ENCODE measurements at regions not wholly inside any gene's neighbourhood (a gene's known extent, or its start where the extent isn't known, plus 50 kb on each side); places are given as distances from the start of the nearest gene placed in this dataset.

- intact Hi-C loops (cut with DNase I) = no loop called here
- DNase-seq (ENCODE audit: low spot score) = no peak
These were observed 196.8 kb upstream of the NRSN1 start for GRCh38 chr6:23929201-23929600.

- intact Hi-C loops (cut with DNase I) = no loop called here
- DNase-seq (ENCODE audit: low spot score) = no peak
These were observed 185.5 kb upstream of the NRSN1 start for GRCh38 chr6:23940466-23940865.

DNA sequence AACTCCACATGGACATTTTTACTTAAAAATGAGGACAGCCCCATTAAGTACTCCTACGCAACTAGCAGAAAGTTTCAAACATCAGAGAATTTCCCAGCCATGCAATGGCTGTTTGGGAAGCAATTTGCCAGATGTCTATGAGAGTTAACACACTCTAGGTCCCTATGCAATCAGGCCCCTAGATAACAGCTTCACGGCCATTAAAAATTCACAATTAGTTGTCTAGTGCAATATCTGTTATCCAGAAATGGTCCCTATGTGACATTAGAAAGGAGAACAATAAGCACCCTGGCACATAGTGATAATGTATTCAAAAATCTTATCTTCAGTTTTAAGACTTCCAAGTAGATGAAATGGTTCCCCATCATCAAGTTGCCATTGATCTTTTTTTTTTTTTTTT is 174.3 kb upstream of the NRSN1 start:
- DNase-seq (ENCODE audit: low spot score) = no peak
- intact Hi-C loops (cut with DNase I) = no loop called here

DNA sequence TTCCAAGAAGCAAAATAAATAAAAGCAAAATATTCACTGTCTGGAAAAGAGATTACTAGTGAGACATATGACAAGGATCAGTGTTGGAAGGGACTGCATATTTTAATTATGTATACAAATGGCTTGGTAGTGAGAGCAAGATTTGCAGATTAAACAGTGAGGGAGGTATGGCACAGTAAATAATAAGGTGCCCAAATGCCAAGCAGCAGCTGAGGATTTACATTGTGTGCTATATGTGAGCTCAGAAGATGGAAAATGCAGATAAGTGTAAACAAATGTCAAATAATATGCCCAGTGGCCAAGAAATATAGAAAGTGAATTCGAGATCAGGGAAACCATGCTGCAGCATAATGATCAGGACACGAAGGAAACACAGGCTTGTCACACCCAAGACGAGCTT is 173.8 kb upstream of the NRSN1 start:
- intact Hi-C loops (cut with DNase I) = no loop called here
- DNase-seq (ENCODE audit: low spot score) = no peak

DNA sequence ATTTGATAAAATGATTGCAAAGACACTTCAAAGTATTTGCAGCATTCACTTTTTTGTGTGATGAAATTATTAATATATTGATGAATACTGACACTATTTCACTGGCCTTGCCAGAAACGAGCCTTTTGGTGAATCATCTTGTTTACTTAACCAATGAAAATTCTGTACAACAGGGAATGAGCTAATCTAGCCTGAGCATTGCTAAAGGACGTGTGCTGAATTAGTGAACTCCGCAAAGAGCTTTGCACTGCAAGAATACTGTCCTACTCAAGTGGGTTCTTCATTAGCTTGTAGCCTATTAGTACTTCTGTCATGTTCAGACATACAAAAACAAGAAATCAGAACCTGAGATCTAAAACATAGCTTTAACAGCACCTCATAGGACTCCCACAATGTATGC is 172.0 kb upstream of the NRSN1 start:
- intact Hi-C loops (cut with DNase I) = no loop called here
- no peak for DNase-seq (ENCODE audit: low spot score)

GRCh38 chr6:23957017-23957416 is 169.0 kb upstream of the NRSN1 start:
- intact Hi-C loops (cut with DNase I) = no loop called here
- DNase-seq (ENCODE audit: low spot score) = no peak

- DNase-seq (ENCODE audit: low spot score) = no peak
- intact Hi-C loops (cut with DNase I) = no loop called here
These were observed 161.2 kb upstream of the NRSN1 start for GRCh38 chr6:23964865-23965264.

DNA sequence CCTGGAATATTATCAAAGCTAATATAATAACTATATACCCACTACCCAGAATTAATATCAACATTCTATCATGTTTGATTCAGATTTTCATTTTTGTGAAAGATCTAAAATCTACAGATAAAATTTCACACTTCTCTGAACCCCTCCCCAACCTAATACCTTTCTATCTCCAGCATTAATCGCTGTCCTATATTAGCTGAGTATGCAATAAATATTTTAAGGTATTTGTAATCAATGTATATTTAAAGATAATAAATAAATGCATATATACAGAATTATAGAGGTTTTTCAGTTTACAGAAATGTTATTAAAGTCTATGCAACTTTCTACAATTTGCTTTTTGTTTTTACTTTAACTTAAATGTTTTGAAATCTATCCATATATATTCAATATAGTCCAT is 156.7 kb upstream of the NRSN1 start:
- no peak for DNase-seq (ENCODE audit: low spot score)
- intact Hi-C loops (cut with DNase I) = no loop called here

- intact Hi-C loops (cut with DNase I) = no loop called here
- DNase-seq (ENCODE audit: low spot score) = no peak
These were observed 148.3 kb upstream of the NRSN1 start for GRCh38 chr6:23977706-23978105.

DNA sequence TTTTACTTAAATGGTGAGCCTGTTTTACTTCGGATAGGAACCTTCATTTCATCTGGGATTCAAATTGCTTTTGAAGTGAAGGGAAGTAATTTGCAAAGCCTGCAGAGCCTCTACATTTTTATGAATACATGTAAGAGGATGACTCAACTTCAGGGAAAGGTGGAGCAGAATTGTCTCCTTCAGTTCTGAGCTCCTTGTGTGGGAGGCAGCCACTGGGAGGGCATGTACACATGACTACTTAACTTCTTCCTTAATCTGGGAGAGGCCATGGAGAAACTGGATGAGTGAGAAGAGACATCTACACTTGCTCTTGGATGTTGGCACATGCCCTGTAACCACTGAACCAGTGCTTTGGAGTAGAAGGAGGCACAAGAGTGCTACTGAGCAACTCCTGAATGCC is 145.1 kb upstream of the NRSN1 start:
- intact Hi-C loops (cut with DNase I) = no loop called here

DNA sequence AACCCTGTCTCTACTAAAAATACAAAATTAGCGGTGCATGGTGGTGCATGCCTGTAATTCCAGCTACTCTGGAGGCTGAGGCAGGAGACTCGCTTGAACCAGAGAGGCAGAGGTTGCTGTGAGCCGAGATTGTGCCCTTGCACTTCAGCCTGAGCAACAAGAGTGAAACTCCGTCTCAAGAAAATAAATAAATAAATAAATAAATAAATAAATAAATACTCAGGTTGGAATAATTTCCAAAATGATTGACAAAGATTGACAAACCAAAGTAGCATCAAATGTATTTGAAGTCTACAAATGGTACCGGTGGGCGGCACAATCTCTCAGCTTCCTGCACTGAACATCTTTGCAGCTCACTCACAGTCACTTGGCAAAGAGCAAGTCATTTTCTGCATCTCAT is 144.1 kb upstream of the NRSN1 start:
- intact Hi-C loops (cut with DNase I) = no loop called here
- no peak for DNase-seq (ENCODE audit: low spot score)

More for the DNA sequence above, 145.1 kb upstream of the NRSN1 start:
- no peak for DNase-seq (ENCODE audit: low spot score)

- intact Hi-C loops (cut with DNase I) = no loop called here
- DNase-seq (ENCODE audit: low spot score) = no peak
These were observed 142.3 kb upstream of the NRSN1 start for GRCh38 chr6:23983735-23984134.

DNA sequence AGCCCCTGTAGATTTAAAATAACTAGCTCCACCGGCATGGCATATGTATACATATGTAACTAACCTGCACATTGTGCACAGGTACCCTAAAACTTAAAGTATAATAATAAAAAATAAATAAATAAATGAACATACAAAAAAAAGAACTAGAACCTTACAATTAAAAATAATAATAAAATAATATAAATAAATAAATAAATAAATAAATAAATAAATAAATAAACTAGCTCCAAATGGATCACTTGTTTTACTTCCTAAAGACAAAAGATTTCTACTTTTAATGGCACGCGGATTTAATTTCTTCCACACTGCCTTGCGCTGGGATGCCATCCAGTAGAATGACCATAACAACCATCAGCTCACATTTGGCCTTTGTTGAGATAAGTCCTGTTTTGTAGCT is 141.0 kb upstream of the NRSN1 start:
- intact Hi-C loops (cut with DNase I) = no loop called here
- DNase-seq (ENCODE audit: low spot score) = no peak

- intact Hi-C loops (cut with DNase I) = no loop called here
These were observed 136.0 kb upstream of the NRSN1 start for GRCh38 chr6:23989885-23990533.

GRCh38 chr6:23994013-23994412 is 132.0 kb upstream of the NRSN1 start:
- DNase-seq (ENCODE audit: low spot score) = no peak
- intact Hi-C loops (cut with DNase I) = no loop called here

More at GRCh38 chr6:23989885-23990533, 136.0 kb upstream of the NRSN1 start:
- no peak for DNase-seq (ENCODE audit: low spot score)

DNA sequence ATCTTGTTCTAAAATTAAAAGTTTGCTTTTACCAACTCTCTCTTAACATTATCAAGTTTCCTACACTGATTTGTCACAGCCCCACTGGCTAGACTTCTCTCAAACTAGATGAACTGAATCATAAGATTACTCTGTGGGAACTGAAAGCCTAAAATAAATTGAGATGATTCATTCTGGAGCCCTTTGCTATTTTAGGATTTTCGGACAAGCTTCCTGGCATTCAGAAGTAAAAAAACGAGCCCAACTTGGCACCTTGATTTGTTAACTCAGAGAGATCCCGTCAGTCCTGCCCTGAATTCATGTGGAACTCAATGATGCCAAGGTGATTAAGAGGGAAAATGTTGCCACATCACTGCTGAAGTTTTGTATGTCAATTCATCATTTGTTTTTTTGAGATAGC is 122.0 kb upstream of the NRSN1 start:
- no peak for DNase-seq (ENCODE audit: low spot score)
- intact Hi-C loops (cut with DNase I) = no loop called here

DNA sequence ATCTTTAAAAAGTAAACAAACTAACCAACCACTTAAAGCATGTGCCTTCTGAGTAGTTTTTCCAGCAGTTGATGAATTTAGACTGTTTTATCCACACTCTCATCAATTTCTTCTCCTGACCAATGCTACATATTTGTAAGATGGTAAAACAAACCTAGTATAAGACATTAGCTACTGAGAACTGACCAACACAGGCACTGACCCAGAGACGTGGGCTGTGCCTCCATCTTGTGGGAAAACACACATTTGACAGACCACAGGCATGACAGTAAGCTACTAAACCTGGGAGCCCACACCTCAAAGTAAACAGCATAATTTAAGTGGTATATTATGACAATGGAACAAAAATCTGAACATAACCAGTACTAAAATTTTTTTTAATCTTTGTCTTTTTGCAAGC is 121.4 kb upstream of the NRSN1 start:
- intact Hi-C loops (cut with DNase I) = no loop called here
- DNase-seq (ENCODE audit: low spot score) = no peak

DNA sequence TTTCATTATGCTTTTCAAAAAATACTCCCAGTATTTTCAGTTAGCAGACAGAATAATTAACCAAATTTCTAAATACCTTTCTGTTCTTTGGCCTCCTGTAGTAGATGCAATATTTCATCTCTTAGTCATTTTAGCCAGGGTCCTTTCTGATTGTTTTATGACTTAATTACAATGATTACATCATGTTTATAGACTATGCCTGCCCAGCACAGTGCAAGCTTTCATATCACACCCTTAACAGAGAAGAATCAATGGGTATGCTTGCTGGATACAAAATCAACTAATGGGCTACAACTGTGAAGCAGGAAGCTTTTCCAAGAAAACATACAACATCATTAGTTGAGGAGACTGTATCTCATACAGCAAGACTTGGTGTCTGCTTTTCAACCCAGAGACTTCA is 119.8 kb upstream of the NRSN1 start:
- intact Hi-C loops (cut with DNase I) = no loop called here
- DNase-seq (ENCODE audit: low spot score) = no peak

- no peak for DNase-seq (ENCODE audit: low spot score)
- intact Hi-C loops (cut with DNase I) = no loop called here
These were observed 116.7 kb upstream of the NRSN1 start for GRCh38 chr6:24009319-24009718.

DNA sequence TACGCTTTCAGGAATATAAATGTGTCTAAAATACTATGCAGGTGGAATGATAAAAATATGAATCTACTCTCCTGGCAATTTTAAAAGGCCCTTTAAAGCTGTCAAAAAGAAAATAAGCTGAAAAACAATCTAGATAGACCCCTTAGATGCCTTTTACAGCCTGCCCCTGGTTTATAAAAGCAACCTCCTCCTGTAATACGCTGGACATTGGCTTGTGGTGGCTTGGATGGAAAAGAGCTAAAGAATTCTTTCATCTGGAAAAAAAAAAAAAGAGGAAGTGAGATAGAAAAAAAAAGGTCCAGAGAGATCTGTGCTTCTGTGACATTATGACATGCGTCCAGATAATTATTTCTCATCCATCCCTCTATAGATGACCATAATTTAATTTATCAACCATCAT is 115.9 kb upstream of the NRSN1 start:
- no peak for DNase-seq (ENCODE audit: low spot score)
- intact Hi-C loops (cut with DNase I) = no loop called here

DNA sequence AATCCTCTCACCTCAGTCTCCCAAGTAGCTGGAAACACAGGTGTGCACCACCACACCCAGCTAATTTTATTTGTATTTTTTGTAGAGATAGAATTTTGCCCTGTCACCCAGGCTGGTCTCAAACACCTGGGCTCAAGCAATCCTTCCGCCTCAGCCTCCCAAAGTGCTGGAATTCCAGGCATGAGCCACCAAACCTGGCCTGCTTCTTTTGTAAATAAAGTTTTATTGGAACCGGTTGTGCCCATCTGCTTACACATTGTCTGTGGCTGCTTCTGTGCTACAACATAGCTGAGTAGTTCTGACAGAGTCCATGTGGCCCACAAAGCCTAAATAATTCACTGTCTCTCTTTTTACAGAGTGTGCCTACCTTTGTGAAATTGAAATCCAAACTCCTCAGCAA is 109.7 kb upstream of the NRSN1 start:
- intact Hi-C loops (cut with DNase I) = loop anchor here in 1 of 2 donors (1.0 kb wide), 1 partner anchor 32 kb away; no protein-coding TSS in a partner anchor
- DNase-seq (ENCODE audit: low spot score) = no peak

DNA sequence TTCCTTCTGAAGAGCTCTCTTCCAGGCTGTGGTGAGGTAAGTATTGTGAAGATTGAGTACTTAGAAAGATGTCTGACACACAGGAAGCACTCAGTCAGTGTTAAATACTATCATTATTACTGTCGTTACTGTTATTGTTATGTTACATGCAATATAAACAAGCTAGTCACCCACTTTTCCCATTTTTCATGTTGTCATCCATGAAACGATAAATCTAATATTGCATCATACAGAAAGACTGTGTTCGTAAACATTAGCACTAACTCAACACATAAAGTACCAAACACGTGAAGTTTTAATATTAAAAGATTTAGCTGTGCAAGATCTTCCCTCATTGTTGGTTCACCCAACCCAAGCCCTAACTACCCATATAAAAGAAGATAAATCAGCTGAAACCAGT is 109.2 kb upstream of the NRSN1 start:
- intact Hi-C loops (cut with DNase I) = loop anchor here in 1 of 2 donors (1.0 kb wide), 1 partner anchor 31 kb away; no protein-coding TSS in a partner anchor
- no peak for DNase-seq (ENCODE audit: low spot score)
